ENCODE measurements at regions not wholly inside any gene's neighbourhood (a gene's known extent, or its start where the extent isn't known, plus 50 kb on each side); places are given as distances from the start of the nearest gene placed in this dataset.

DNA sequence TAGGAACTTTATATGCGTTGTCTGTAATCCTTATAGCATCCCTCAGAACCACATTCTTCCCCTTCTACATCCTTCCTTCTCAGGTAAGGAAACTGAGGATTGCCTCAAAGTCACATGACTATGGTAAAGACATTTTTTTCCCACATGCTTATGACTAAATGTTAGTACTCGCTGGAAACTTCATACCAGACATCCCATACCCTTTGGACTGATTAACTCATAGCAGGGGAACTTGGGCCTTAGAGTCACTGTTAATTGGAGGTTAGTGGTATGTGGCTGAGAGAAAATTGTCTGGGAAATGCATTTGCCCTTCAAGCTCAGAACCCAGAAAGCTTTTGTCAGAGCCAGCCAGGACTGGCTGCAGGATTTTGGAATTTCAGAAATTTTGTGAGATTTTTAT, 155.0 kb downstream of the RELL1 start:
- TF ChIP-seq PPARA (CRISPR knock-in tag; IDR thresholded peaks at IDR 0.05; ENCODE audit: borderline replicate concordance), result no peak
- TF ChIP-seq GLIS3 (CRISPR knock-in tag; IDR thresholded peaks at IDR 0.05), result no peak
- no peak for TF ChIP-seq ZC3H10 (CRISPR knock-in tag; IDR thresholded peaks at IDR 0.05)
- TF ChIP-seq ZNF70 (CRISPR knock-in tag; IDR thresholded peaks at IDR 0.05), result no peak
- no peak for TF ChIP-seq SNAI2 (CRISPR knock-in tag; IDR thresholded peaks at IDR 0.05)
- no peak for TF ChIP-seq TCF4 (CRISPR knock-in tag; IDR thresholded peaks at IDR 0.05; ENCODE audit: borderline replicate concordance)
- TF ChIP-seq POU6F1 (CRISPR knock-in tag; IDR thresholded peaks at IDR 0.05; ENCODE audit: borderline replicate concordance, low read depth), result no peak
- no peak for TF ChIP-seq RARB (CRISPR knock-in tag; IDR thresholded peaks at IDR 0.05)
- TF ChIP-seq ISL1 (CRISPR knock-in tag; IDR thresholded peaks at IDR 0.05), result no peak
- TF ChIP-seq ZNF565 (CRISPR knock-in tag; conservative IDR thresholded peaks at IDR 0.05; ENCODE audit: low read depth), result no peak
- TF ChIP-seq BACH2 (CRISPR knock-in tag; IDR thresholded peaks at IDR 0.05; ENCODE audit: borderline replicate concordance), result no peak
- TF ChIP-seq, protein P1, sequence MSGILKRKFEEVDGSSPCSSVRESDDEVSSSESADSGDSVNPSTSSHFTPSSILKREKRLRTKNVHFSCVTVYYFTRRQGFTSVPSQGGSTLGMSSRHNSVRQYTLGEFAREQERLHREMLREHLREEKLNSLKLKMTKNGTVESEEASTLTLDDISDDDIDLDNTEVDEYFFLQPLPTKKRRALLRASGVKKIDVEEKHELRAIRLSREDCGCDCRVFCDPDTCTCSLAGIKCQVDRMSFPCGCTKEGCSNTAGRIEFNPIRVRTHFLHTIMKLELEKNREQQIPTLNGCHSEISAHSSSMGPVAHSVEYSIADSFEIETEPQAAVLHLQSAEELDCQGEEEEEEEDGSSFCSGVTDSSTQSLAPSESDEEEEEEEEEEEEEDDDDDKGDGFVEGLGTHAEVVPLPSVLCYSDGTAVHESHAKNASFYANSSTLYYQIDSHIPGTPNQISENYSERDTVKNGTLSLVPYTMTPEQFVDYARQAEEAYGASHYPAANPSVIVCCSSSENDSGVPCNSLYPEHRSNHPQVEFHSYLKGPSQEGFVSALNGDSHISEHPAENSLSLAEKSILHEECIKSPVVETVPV (CRISPR knock-in tag; IDR thresholded peaks at IDR 0.05), result no peak
- ATAC-seq, result no peak

DNA sequence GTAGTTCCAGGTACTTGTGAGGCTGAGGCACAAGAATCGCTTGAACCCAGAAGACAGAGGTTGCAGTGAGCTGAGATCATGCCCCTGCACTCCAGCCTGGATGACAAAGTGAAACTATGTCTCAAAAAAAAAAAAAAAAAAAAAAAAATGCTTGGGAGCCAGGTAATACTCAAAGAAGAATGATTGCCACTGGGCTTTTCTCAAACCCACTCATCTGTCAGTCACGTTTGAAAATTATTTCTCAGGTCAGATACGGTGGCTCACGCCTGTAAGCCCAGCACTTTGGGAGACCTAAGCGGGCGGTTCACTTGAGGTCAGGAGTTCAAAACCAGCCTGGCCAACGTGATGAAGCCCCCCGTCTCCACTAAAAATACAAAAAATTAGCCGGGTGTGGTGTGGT, 155.7 kb downstream of the RELL1 start:
- TF ChIP-seq POU6F1 (CRISPR knock-in tag; IDR thresholded peaks at IDR 0.05; ENCODE audit: borderline replicate concordance, low read depth) (no peak), ZFP3 (CRISPR knock-in tag; IDR thresholded peaks at IDR 0.05) (no peak), ZNF565 (CRISPR knock-in tag; conservative IDR thresholded peaks at IDR 0.05; ENCODE audit: low read depth) (no peak), CSDC2 (CRISPR knock-in tag; IDR thresholded peaks at IDR 0.05) (no peak), BACH2 (CRISPR knock-in tag; IDR thresholded peaks at IDR 0.05; ENCODE audit: borderline replicate concordance) (no peak), ARNTL (CRISPR knock-in tag; IDR thresholded peaks at IDR 0.05; ENCODE audit: borderline replicate concordance, low read depth) (no peak), OSR1 (CRISPR knock-in tag; IDR thresholded peaks at IDR 0.05) (no peak), ZFP30 (CRISPR knock-in tag; IDR thresholded peaks at IDR 0.05) (no peak), GLIS3 (CRISPR knock-in tag; IDR thresholded peaks at IDR 0.05) (no peak), CREB5 (CRISPR knock-in tag; IDR thresholded peaks at IDR 0.05; ENCODE audit: low read depth) (no peak), RARB (CRISPR knock-in tag; IDR thresholded peaks at IDR 0.05) (no peak), ESRRG (CRISPR knock-in tag; IDR thresholded peaks at IDR 0.05) (no peak), ZNF70 (CRISPR knock-in tag; IDR thresholded peaks at IDR 0.05) (no peak), TOX (CRISPR knock-in tag; IDR thresholded peaks at IDR 0.05; ENCODE audit: borderline replicate concordance) (no peak), SNAI2 (CRISPR knock-in tag; IDR thresholded peaks at IDR 0.05) (no peak), ZNF8 (CRISPR knock-in tag; IDR thresholded peaks at IDR 0.05) (no peak), ISL1 (CRISPR knock-in tag; IDR thresholded peaks at IDR 0.05) (no peak), ZC3H10 (CRISPR knock-in tag; IDR thresholded peaks at IDR 0.05) (no peak)
- TF ChIP-seq, protein P2, sequence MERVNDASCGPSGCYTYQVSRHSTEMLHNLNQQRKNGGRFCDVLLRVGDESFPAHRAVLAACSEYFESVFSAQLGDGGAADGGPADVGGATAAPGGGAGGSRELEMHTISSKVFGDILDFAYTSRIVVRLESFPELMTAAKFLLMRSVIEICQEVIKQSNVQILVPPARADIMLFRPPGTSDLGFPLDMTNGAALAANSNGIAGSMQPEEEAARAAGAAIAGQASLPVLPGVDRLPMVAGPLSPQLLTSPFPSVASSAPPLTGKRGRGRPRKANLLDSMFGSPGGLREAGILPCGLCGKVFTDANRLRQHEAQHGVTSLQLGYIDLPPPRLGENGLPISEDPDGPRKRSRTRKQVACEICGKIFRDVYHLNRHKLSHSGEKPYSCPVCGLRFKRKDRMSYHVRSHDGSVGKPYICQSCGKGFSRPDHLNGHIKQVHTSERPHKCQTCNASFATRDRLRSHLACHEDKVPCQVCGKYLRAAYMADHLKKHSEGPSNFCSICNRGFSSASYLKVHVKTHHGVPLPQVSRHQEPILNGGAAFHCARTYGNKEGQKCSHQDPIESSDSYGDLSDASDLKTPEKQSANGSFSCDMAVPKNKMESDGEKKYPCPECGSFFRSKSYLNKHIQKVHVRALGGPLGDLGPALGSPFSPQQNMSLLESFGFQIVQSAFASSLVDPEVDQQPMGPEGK (CRISPR knock-in tag; IDR thresholded peaks at IDR 0.05; ENCODE audit: borderline replicate concordance), result no peak
- TF ChIP-seq, protein P1 (CRISPR knock-in tag; IDR thresholded peaks at IDR 0.05), result no peak
- ATAC-seq, result no peak

Data from SK-N-SH treated with all-trans-retinoic acid at 6 μM for 48 hours (cell line).